ENCODE measurements at regions not wholly inside any gene's neighbourhood (a gene's known extent, or its start where the extent isn't known, plus 50 kb on each side); places are given as distances from the start of the nearest gene placed in this dataset.

GRCh38 chr4:79023799-79024770, 84.8 kb upstream of the PAQR3 start:
- no peak for DNase-seq (ENCODE audit: low spot score)

- DNase-seq (ENCODE audit: low spot score): no peak
Observed at GRCh38 chr4:79022529-79022928, 83.3 kb upstream of the PAQR3 start.

- DNase-seq (ENCODE audit: low spot score): no peak
Observed at GRCh38 chr4:79017481-79017880, 78.2 kb upstream of the PAQR3 start.

- no peak for DNase-seq (ENCODE audit: low spot score)
Observed at GRCh38 chr4:79016878-79017277, 77.6 kb upstream of the PAQR3 start.

- no peak for DNase-seq (ENCODE audit: low spot score)
Observed at GRCh38 chr4:79015411-79015810, 76.2 kb upstream of the PAQR3 start.

- DNase-seq (ENCODE audit: low spot score): peak; percentile 11
Observed at GRCh38 chr4:79014230-79014629, 75.0 kb upstream of the PAQR3 start.

GRCh38 chr4:79013756-79014155, 74.5 kb upstream of the PAQR3 start:
- no peak for DNase-seq (ENCODE audit: low spot score)

GRCh38 chr4:78990938-78991810, 51.9 kb upstream of the PAQR3 start:
- DNase-seq (ENCODE audit: low spot score): no peak

- DNase-seq (ENCODE audit: low spot score): no peak
Observed at GRCh38 chr4:78989697-78990270, 50.5 kb upstream of the PAQR3 start.

All from SW480 (cell line).